PFSK-1 (cell line): ENCODE measurements at regions not wholly inside any gene's neighbourhood (a gene's known extent, or its start where the extent isn't known, plus 50 kb on each side); places are given as distances from the start of the nearest gene placed in this dataset.

Experiments
- FOXP2 ChIP-seq: optimal IDR thresholded peaks from 2 replicates; pipeline ENCODE3; 2011; ENCODE audit warnings: borderline replicate concordance, control low read depth, inconsistent platforms; ENCODE audit not compliant: insufficient read depth; ENCODE audit errors: extremely low read length, extremely low read depth
- POLR2AphosphoS5 ChIP-seq: IDR thresholded peaks from 2 replicates; pipeline ENCODE4 v1.6.1; 2012; ENCODE audit warnings: low read depth, mild to moderate bottlenecking, control low read depth, low read length, moderate library complexity
- SIN3A ChIP-seq: IDR thresholded peaks from 2 replicates; pipeline ENCODE4 v1.6.1; 2012; ENCODE audit warnings: mild to moderate bottlenecking, low read length, moderate library complexity, borderline replicate concordance; ENCODE audit not compliant: insufficient read depth
- TAF1 ChIP-seq: IDR thresholded peaks from 2 replicates; pipeline ENCODE4 v1.6.1; 2012; ENCODE audit warnings: low read length, control low read depth, borderline replicate concordance; ENCODE audit not compliant: insufficient read depth
- TF ChIP-seq, protein P1 (sequence below), 2 experiments: IDR thresholded peaks; 2 replicates each; pipeline versions ENCODE4 v1.6.1 to v1.8.0; 2011 to 2012; ENCODE audit warnings: low read depth in 2 of 2, low read length in 2 of 2, control low read depth in 1 of 2, inconsistent platforms in 1 of 2, mild to moderate bottlenecking in 1 of 2, moderate library complexity in 1 of 2; ENCODE audit not compliant: insufficient read depth in 1 of 2

DNA sequence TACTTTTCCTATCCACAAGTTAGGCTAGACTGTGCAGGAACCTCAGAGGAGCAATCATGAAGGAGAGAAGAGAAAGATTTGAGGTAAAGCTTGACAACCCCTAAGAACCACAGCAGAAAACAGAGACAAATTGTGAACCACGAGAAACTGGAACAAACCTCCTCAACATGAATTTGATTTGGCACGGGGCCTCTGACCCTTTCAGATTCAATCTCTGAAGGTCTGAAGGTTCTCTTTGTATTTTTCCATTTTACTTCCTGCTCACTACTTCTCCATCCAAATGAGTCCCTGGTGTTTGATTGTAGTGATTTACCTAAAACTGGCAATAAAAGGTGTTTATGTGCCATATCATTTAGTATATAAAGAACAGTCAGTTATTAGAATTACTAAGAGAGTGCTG lies 126.1 kb upstream of the STXBP5 start:
- TF ChIP-seq, protein P1, sequence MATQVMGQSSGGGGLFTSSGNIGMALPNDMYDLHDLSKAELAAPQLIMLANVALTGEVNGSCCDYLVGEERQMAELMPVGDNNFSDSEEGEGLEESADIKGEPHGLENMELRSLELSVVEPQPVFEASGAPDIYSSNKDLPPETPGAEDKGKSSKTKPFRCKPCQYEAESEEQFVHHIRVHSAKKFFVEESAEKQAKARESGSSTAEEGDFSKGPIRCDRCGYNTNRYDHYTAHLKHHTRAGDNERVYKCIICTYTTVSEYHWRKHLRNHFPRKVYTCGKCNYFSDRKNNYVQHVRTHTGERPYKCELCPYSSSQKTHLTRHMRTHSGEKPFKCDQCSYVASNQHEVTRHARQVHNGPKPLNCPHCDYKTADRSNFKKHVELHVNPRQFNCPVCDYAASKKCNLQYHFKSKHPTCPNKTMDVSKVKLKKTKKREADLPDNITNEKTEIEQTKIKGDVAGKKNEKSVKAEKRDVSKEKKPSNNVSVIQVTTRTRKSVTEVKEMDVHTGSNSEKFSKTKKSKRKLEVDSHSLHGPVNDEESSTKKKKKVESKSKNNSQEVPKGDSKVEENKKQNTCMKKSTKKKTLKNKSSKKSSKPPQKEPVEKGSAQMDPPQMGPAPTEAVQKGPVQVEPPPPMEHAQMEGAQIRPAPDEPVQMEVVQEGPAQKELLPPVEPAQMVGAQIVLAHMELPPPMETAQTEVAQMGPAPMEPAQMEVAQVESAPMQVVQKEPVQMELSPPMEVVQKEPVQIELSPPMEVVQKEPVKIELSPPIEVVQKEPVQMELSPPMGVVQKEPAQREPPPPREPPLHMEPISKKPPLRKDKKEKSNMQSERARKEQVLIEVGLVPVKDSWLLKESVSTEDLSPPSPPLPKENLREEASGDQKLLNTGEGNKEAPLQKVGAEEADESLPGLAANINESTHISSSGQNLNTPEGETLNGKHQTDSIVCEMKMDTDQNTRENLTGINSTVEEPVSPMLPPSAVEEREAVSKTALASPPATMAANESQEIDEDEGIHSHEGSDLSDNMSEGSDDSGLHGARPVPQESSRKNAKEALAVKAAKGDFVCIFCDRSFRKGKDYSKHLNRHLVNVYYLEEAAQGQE (IDR thresholded peaks at IDR 0.05; ENCODE audit: insufficient read depth in 1 of 2, low read depth in 2 of 2, low read length in 2 of 2): no peak
- TF ChIP-seq POLR2AphosphoS5: no peak
- no peak for TF ChIP-seq FOXP2
- TF ChIP-seq TAF1: no peak
- no peak for TF ChIP-seq SIN3A
